T-cell (primary cell): ENCODE measurements at regions not wholly inside any gene's neighbourhood (a gene's known extent, or its start where the extent isn't known, plus 50 kb on each side); places are given as distances from the start of the nearest gene placed in this dataset.

Source experiments
- ATAC-seq, 4 experiments: fragments of 200-7000 bp in 3 of 4; fragments of 150-1000 bp in 1 of 4; cut with Tn5 transposase; replicated peaks in 1 of 4; 1 replicate in 3 of 4; 2 replicates in 1 of 4; pipeline ENCODE4 v1.10.0; 2021; ENCODE audit warnings: moderate library complexity in 3 of 4, mild to moderate bottlenecking in 2 of 4, moderate number of reproducible peaks in 1 of 4
- CTCF ChIA-PET, 2 donors: fragments of 300-600 bp; sonication (Branson Sonifier 250); formaldehyde crosslinking; loops; one replicate each; lab custom pipeline; 2022; ENCODE audit warnings: antibody characterized with exemption in 2 of 2; lab: Charles Lee
- POLR2A ChIA-PET, 2 donors: fragments of 300-600 bp; sonication (Branson Sonifier 250); formaldehyde crosslinking; loops; one replicate each; lab custom pipeline; 2022; ENCODE audit warnings: antibody characterized with exemption in 2 of 2; lab: Charles Lee
- DNase-seq, 35 experiments: peaks; one replicate each; pipeline versions ENCODE4 v3.0.0 to v3.0.0-alpha.2; 2013 to 2023
- H3K27ac ChIP-seq: one replicate; pipeline ENCODE4 v1.5.1; 2013; ENCODE audit warnings: low read length
- H3K27me3 ChIP-seq, 2 experiments: replicated peaks in 1 of 2; 1 replicate in 1 of 2; 2 replicates in 1 of 2; pipeline versions ENCODE4 v1.6.1 to v1.7.0; 2013; ENCODE audit warnings: low read length in 1 of 2, mixed read lengths in 1 of 2; ENCODE audit not compliant: control insufficient read depth in 2 of 2, insufficient read depth in 2 of 2; ENCODE audit errors: extremely low read depth in 1 of 2
- H3K36me3 ChIP-seq, 2 donors: 1 replicate in 1 of 2; 2 replicates in 1 of 2; pipeline versions ENCODE4 v1.6.1 to v1.7.0; 2013; ENCODE audit warnings: low read length in 1 of 2; ENCODE audit not compliant: control insufficient read depth in 2 of 2, insufficient read depth in 1 of 2; ENCODE audit errors: extremely low read depth in 1 of 2
- H3K4me1 ChIP-seq, 2 experiments: 1 replicate in 1 of 2; 2 replicates in 1 of 2; pipeline versions ENCODE4 v1.6.1 to v1.7.0; 2013; ENCODE audit warnings: low read length in 2 of 2, mixed read lengths in 1 of 2; ENCODE audit not compliant: insufficient read depth in 2 of 2, control insufficient read depth in 1 of 2; ENCODE audit errors: extremely low read depth in 1 of 2
- H3K4me3 ChIP-seq, 2 donors: 1 replicate in 1 of 2; 2 replicates in 1 of 2; pipeline versions ENCODE4 v1.5.1 to v1.7.0; 2013; ENCODE audit warnings: mild to moderate bottlenecking in 2 of 2, low read length in 1 of 2, moderate library complexity in 1 of 2; ENCODE audit not compliant: control insufficient read depth in 1 of 2; ENCODE audit errors: extremely low read depth in 1 of 2
- H3K9me3 ChIP-seq: 2 replicates; pipeline ENCODE4 v1.7.0; 2013
- H3K27ac Mint-ChIP-seq, 2 donors: one replicate each; pipeline ENCODE4 v1.8.0; 2020 to 2021; ENCODE audit warnings: mild to moderate bottlenecking in 2 of 2, mixed read lengths in 2 of 2
- H3K27me3 Mint-ChIP-seq, 2 donors: one replicate each; pipeline ENCODE4 v1.8.0; 2021 to 2022; ENCODE audit warnings: mixed read lengths in 2 of 2
- H3K36me3 Mint-ChIP-seq: one replicate; pipeline ENCODE4 v1.8.0; 2021; ENCODE audit warnings: mixed read lengths
- H3K4me1 Mint-ChIP-seq, 3 donors: one replicate each; pipeline ENCODE4 v1.8.0; 2020 to 2022; ENCODE audit warnings: mixed read lengths in 3 of 3, mild to moderate bottlenecking in 1 of 3
- H3K4me3 Mint-ChIP-seq, 3 donors: one replicate each; pipeline ENCODE4 v1.8.0; 2020 to 2022; ENCODE audit warnings: mild to moderate bottlenecking in 3 of 3, mixed read lengths in 3 of 3, moderate library complexity in 3 of 3
- H3K9me3 Mint-ChIP-seq, 3 donors: one replicate each; pipeline ENCODE4 v1.8.0; 2020 to 2022; ENCODE audit warnings: mixed read lengths in 3 of 3
- WGBS: methylation state at CpG from one replicate; pipeline ENCODE4 v1.1.5; 2013; ENCODE audit warnings: missing lambda C conversion rate; ENCODE audit not compliant: insufficient coverage; 5-methylcytosine and 5-hydroxymethylcytosine counted together

DNA sequence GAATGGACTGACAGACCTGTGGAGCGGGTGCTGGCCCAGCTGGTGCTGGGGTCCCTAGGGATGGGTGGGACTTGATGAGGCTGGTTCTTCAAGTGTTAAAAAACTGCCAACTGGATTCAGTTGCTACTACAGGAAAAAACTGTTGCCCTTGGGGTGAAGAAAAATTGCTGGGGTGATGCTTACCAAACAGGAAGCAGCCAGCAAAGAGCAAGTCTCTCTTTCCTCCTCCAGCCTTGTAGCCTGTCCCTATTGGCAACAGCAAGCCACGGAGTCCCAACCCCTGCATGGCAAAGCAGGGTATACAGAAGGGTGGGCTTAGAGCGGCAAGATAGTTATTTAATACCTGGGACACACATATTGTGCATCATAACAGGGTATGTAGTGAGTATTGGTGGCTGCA lies 60.1 kb upstream of the ATP8A1 start:
- H3K27ac Mint-ChIP-seq = no peak overlapping the region
- peaks cover 0 to 4% of the 10 kb centered on the region in 2 donors for H3K27me3 Mint-ChIP-seq
- Histone ChIP-seq H3K4me3 (no peak overlapping the region), H3K4me1 (peaks cover 0 to 7% of the 10 kb centered on the region in 2 experiments), H3K27ac (no peak overlapping the region), H3K27me3 (peaks cover 0 to 4% of the 10 kb centered on the region in 2 experiments), H3K36me3 (no peaks in the 10 kb centered on the region), H3K9me3 (no peaks in the 10 kb centered on the region)
- peaks cover 0 to 4% (median 0%) of the 10 kb centered on the region in 3 donors for H3K9me3 Mint-ChIP-seq
- H3K4me1 Mint-ChIP-seq = peaks cover 0 to 9% (median 9%) of the 10 kb centered on the region in 3 donors
- 83% methylated on average over 3 of the region's 3 CpGs for WGBS
- H3K4me3 Mint-ChIP-seq = no peak overlapping the region
- CTCF ChIA-PET = no interaction called here
- peak in 2 of 4 experiments; percentile 24 to 34 for ATAC-seq
- H3K36me3 Mint-ChIP-seq = no peaks in the 10 kb centered on the region
- POLR2A ChIA-PET = no interaction called here
- peak in 1 of 35 experiments; percentile 1 for DNase-seq

GRCh38 chr4:42715807-42716482 lies 59.0 kb upstream of the ATP8A1 start:
- H3K36me3 ChIP-seq = no peaks in the 10 kb centered on the region
- Mint-ChIP-seq H3K27ac (no peak overlapping the region), H3K9me3 (peaks cover 0 to 4% (median 0%) of the 10 kb centered on the region in 3 donors), H3K27me3 (peaks cover 0 to 7% of the 10 kb centered on the region in 2 donors), H3K4me1 (peaks cover 0 to 9% (median 9%) of the 10 kb centered on the region in 3 donors), H3K36me3 (no peaks in the 10 kb centered on the region), H3K4me3 (no peak overlapping the region)
- no peak overlapping the region for H3K4me3 ChIP-seq
- ATAC-seq = no peak
- POLR2A ChIA-PET = interaction anchor here (0.6 to 1.0 kb wide), 2 partner anchors 27 to 32 kb away, joined by 3 read pairs; no protein-coding TSS in a partner anchor
- no peaks in the 10 kb centered on the region for H3K9me3 ChIP-seq
- no CpG with 5 or more reads among the region's 6 CpGs for WGBS
- H3K4me1 ChIP-seq = peaks cover 0 to 7% of the 10 kb centered on the region in 2 experiments
- DNase-seq = no peak
- peaks cover 0 to 4% of the 10 kb centered on the region in 2 experiments for H3K27me3 ChIP-seq
- CTCF ChIA-PET = no interaction called here
- no peak overlapping the region for H3K27ac ChIP-seq

DNA sequence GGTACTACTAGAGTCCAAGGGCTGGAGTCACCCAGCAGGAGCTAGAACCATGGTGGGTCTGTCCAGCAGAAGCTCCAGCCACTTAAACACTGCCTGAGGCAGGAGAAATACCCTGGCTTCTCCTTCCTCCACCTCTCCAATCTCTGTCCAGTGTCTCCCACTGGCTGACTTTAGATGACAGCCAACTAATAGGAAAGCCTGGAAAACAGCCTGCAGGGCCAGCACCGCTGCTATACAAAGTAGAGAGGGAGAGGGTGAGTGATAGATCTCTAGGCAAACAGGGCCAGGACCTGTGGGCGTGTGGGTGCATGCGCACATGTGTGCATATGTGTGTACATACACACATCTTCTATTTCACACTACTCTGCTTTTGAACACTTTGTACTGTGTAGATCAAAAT lies 56.5 kb upstream of the ATP8A1 start:
- no peak overlapping the region for H3K27ac Mint-ChIP-seq
- ChIA-PET POLR2A (no interaction called here), CTCF (no interaction called here)
- H3K9me3 ChIP-seq = no peaks in the 10 kb centered on the region
- DNase-seq = no peak
- H3K4me3 Mint-ChIP-seq = no peak overlapping the region
- peaks cover 0 to 17% of the 10 kb centered on the region in 2 donors for H3K27me3 Mint-ChIP-seq
- no peaks in the 10 kb centered on the region for H3K9me3 Mint-ChIP-seq
- H3K36me3 ChIP-seq = no peaks in the 10 kb centered on the region
- WGBS = no CpG with 5 or more reads among the region's 3 CpGs
- H3K4me3 ChIP-seq = no peak overlapping the region
- peaks cover 0 to 9% (median 5%) of the 10 kb centered on the region in 3 donors for H3K4me1 Mint-ChIP-seq
- peaks cover 0 to 7% of the 10 kb centered on the region in 2 experiments for H3K4me1 ChIP-seq
- no peaks in the 10 kb centered on the region for H3K36me3 Mint-ChIP-seq
- H3K27ac ChIP-seq = no peak overlapping the region
- no peak for ATAC-seq
- H3K27me3 ChIP-seq = peaks cover 0 to 4% of the 10 kb centered on the region in 2 experiments

DNA sequence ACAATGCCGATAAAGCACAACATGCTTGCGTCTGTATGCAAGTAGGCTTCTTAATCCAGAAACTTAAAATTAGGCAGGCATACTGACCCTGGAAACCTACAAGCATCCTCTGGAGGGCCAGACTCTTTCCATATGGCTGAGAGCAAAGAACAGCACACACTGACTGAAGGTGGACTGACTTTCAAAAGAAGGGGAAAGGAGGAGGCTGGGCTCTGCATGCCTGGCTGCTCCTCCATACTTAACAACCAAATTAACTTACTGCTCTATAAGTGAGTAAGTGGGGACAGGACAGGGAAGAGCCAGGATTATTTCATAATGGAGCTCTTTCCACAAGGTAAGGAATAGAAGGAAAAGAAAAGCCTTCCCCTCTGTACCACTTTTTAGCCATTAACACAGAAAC lies 55.9 kb upstream of the ATP8A1 start:
- CTCF ChIA-PET = no interaction called here
- Histone ChIP-seq H3K4me1 (peaks cover 0 to 7% of the 10 kb centered on the region in 2 experiments), H3K4me3 (no peak overlapping the region), H3K36me3 (no peaks in the 10 kb centered on the region), H3K9me3 (no peaks in the 10 kb centered on the region), H3K27me3 (peaks cover 0 to 4% of the 10 kb centered on the region in 2 experiments), H3K27ac (no peak overlapping the region)
- Mint-ChIP-seq H3K27ac (no peak overlapping the region), H3K36me3 (no peaks in the 10 kb centered on the region), H3K4me3 (no peak overlapping the region), H3K9me3 (no peaks in the 10 kb centered on the region), H3K27me3 (peaks cover 0 to 17% of the 10 kb centered on the region in 2 donors), H3K4me1 (peaks cover 0 to 9% (median 5%) of the 10 kb centered on the region in 3 donors)
- 100% methylated on average over 1 of the region's 2 CpGs for WGBS
- DNase-seq (no peak), ATAC-seq (no peak)
- POLR2A ChIA-PET = no interaction called here

DNA sequence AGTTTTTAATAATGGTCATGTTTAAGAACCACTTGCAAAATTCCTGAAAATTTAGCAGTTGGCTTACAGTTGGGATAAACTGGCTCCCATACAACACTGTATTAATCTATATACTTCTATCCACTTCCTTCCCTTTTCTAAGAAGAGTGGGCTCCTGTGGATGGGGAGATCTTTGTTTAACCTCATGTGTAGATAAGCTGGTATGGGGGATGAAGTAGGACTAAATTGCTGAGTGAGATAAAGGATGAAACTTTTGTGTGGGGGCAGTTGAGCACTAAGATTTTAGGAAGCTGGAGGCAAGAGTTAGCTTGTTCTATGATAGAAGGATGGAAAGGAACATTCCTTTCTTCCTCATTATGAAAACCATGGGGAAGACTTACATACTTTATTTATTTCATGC lies 54.6 kb upstream of the ATP8A1 start:
- no peaks in the 10 kb centered on the region for H3K9me3 Mint-ChIP-seq
- peaks cover 0 to 17% of the 10 kb centered on the region in 2 donors for H3K27me3 Mint-ChIP-seq
- no peak for DNase-seq
- H3K9me3 ChIP-seq = no peaks in the 10 kb centered on the region
- peaks cover 0 to 4% of the 10 kb centered on the region in 2 experiments for H3K27me3 ChIP-seq
- ATAC-seq = no peak
- POLR2A ChIA-PET = no interaction called here
- no peaks in the 10 kb centered on the region for H3K36me3 Mint-ChIP-seq
- no peaks in the 10 kb centered on the region for H3K36me3 ChIP-seq
- CTCF ChIA-PET = no interaction called here
- H3K4me3 ChIP-seq = no peak overlapping the region
- H3K4me1 ChIP-seq = no peaks in the 10 kb centered on the region
- no peaks in the 10 kb centered on the region for H3K4me1 Mint-ChIP-seq
- no peak overlapping the region for H3K27ac ChIP-seq
- no peak overlapping the region for H3K4me3 Mint-ChIP-seq
- no peak overlapping the region for H3K27ac Mint-ChIP-seq

- Mint-ChIP-seq H3K27ac (no peak overlapping the region), H3K4me1 (no peaks in the 10 kb centered on the region), H3K9me3 (no peaks in the 10 kb centered on the region), H3K36me3 (no peaks in the 10 kb centered on the region), H3K4me3 (no peak overlapping the region), H3K27me3 (peaks cover 0 to 17% of the 10 kb centered on the region in 2 donors)
- no peak overlapping the region for H3K4me3 ChIP-seq
- H3K4me1 ChIP-seq = no peaks in the 10 kb centered on the region
- no peaks in the 10 kb centered on the region for H3K9me3 ChIP-seq
- H3K27ac ChIP-seq = no peak overlapping the region
- ATAC-seq (no peak), DNase-seq (no peak)
- no peaks in the 10 kb centered on the region for H3K36me3 ChIP-seq
- POLR2A ChIA-PET = no interaction called here
- CTCF ChIA-PET = interaction anchor here in 1 of 2 donors (0.6 kb wide), 1 partner anchor 68 kb away, joined by 3 read pairs; no protein-coding TSS in a partner anchor
- H3K27me3 ChIP-seq = peaks cover 0 to 4% of the 10 kb centered on the region in 2 experiments
Measured at GRCh38 chr4:42710761-42711160, 53.9 kb upstream of the ATP8A1 start.
